NCI-H2171 (cell line): ENCODE measurements at regions not wholly inside any gene's neighbourhood (a gene's known extent, or its start where the extent isn't known, plus 50 kb on each side); places are given as distances from the start of the nearest gene placed in this dataset.

Experiments used
- DNase-seq: peaks from one replicate; lab custom pipeline; 2025; lab: John Stamatoyannopoulos, UW

- DNase-seq, result no peak
Measured at GRCh38 chr21:39022863-39023693, 160.2 kb downstream of the PSMG1 start.

- DNase-seq, result no peak
Measured at GRCh38 chr21:39022466-39022862, 160.8 kb downstream of the PSMG1 start.

GRCh38 chr21:39022035-39022434, 161.2 kb downstream of the PSMG1 start:
- no peak for DNase-seq

- DNase-seq, result no peak
Measured at GRCh38 chr21:39021478-39021832, 161.8 kb downstream of the PSMG1 start.

GRCh38 chr21:39020751-39021477, 162.3 kb downstream of the PSMG1 start:
- DNase-seq, result no peak

- no peak for DNase-seq
Measured at GRCh38 chr21:39018730-39019129, 164.5 kb downstream of the PSMG1 start.

- no peak for DNase-seq
Measured at GRCh38 chr21:39016740-39017315, 166.4 kb downstream of the PSMG1 start.

- DNase-seq, result no peak
Measured at GRCh38 chr21:39014747-39015146, 168.5 kb downstream of the PSMG1 start.

- DNase-seq, result no peak
Measured at GRCh38 chr21:39012326-39013230, 170.7 kb downstream of the PSMG1 start.

- DNase-seq, result no peak
Measured at GRCh38 chr21:39011911-39012310, 171.3 kb downstream of the PSMG1 start.

- DNase-seq, result no peak
Measured at GRCh38 chr21:39010629-39011404, 172.4 kb downstream of the PSMG1 start.

GRCh38 chr21:39009587-39010225, 173.5 kb downstream of the PSMG1 start:
- no peak for DNase-seq

- no peak for DNase-seq
Measured at GRCh38 chr21:39007985-39008384, 175.3 kb downstream of the PSMG1 start.

- DNase-seq, result no peak
Measured at GRCh38 chr21:39007532-39007931, 175.7 kb downstream of the PSMG1 start.

- no peak for DNase-seq
Measured at GRCh38 chr21:39006571-39007311, 176.5 kb downstream of the PSMG1 start.

GRCh38 chr21:39005502-39005787, 177.8 kb downstream of the PSMG1 start:
- DNase-seq, result no peak

GRCh38 chr21:39004634-39005501, 178.4 kb downstream of the PSMG1 start:
- no peak for DNase-seq

GRCh38 chr21:39003982-39004633, 179.1 kb downstream of the PSMG1 start:
- no peak for DNase-seq

- no peak for DNase-seq
Measured at GRCh38 chr21:39001341-39001740, 181.9 kb downstream of the PSMG1 start.
